Gastroesophageal sphincter (tissue), 3 donors: ENCODE measurements at regions not wholly inside any gene's neighbourhood (a gene's known extent, or its start where the extent isn't known, plus 50 kb on each side); places are given as distances from the start of the nearest gene placed in this dataset.

Source experiments
- EP300 ChIP-seq: sonication (generic); formaldehyde crosslinking; IDR thresholded peaks from one replicate; pipeline ENCODE4 v1.6.1; 2017; ENCODE audit warnings: antibody characterized with exemption, mild to moderate bottlenecking
- POLR2A ChIP-seq, 2 donors: fragments of 450-650 bp; IDR thresholded peaks; one replicate each; pipeline ENCODE4 v1.6.1; 2017; ENCODE audit warnings: antibody characterized with exemption in 2 of 2, mild to moderate bottlenecking in 2 of 2, moderate library complexity in 1 of 2
- TF ChIP-seq, protein P1 (sequence below), 4 experiments: fragments of 200-600 bp in 2 of 4; fragments of 450-650 bp in 2 of 4; sonication (generic) in 1 of 4; IDR thresholded peaks; one replicate each; pipeline ENCODE4 v1.5.1; 2017 to 2019; ENCODE audit warnings: antibody characterized with exemption in 4 of 4, mild to moderate bottlenecking in 2 of 4, moderate library complexity in 2 of 4

DNA sequence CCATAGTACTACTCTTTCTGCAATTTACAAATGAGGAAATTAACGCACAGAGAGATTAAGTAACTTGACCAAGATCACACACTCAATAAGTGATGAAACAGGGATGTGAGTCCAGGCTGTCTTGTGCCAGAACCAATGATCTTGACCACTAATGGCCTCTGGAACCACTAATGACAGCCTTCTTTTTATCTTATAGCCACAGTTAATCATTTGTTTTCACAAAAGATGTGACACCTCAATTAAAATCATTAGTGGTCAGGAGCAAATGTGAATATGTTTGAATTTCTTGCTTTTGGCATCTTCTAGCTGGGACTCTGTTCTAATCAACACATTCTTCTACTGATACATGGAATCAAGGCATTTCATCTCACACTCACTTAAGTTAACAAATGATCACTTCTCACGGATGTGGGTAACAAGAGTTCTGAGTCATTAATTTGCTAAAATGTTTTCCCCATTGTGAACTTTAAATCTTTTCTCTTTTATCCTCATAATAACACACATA is 102.7 kb upstream of the CD180 start:
- TF ChIP-seq EP300 (no peak), POLR2A (IDR thresholded peaks at IDR 0.05) (no peak)
- TF ChIP-seq, protein P1, sequence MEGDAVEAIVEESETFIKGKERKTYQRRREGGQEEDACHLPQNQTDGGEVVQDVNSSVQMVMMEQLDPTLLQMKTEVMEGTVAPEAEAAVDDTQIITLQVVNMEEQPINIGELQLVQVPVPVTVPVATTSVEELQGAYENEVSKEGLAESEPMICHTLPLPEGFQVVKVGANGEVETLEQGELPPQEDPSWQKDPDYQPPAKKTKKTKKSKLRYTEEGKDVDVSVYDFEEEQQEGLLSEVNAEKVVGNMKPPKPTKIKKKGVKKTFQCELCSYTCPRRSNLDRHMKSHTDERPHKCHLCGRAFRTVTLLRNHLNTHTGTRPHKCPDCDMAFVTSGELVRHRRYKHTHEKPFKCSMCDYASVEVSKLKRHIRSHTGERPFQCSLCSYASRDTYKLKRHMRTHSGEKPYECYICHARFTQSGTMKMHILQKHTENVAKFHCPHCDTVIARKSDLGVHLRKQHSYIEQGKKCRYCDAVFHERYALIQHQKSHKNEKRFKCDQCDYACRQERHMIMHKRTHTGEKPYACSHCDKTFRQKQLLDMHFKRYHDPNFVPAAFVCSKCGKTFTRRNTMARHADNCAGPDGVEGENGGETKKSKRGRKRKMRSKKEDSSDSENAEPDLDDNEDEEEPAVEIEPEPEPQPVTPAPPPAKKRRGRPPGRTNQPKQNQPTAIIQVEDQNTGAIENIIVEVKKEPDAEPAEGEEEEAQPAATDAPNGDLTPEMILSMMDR (IDR thresholded peaks at IDR 0.05): no peak
